ENCODE measurements at regions not wholly inside any gene's neighbourhood (a gene's known extent, or its start where the extent isn't known, plus 50 kb on each side); places are given as distances from the start of the nearest gene placed in this dataset.

DNA sequence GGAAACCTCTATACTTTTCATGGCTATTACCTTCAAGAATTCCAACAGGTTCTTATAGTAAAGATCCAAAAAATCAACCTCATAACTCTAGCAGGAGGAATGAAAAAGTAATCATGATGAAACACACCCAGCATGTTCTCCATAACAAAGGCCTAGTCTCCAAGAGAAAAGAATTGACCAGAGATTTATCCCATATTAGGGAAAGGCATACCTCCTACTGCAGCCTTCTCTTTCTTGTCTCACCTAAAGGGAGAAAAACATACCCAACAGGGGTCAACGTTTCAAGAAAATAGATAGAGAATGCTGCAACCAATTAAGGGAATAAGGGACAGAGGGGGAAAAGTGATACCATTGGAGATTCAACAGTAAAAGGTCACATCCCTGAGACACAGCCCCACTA lies 262.5 kb downstream of the FRK start:
- intact Hi-C loops (cut with micrococcal nuclease), result no loop called here
- CTCF ChIA-PET, result no interaction called here
- H3K36me3 ChIP-seq (ENCODE audit: control insufficient read depth in 2 of 2, extremely low read depth in 1 of 2, insufficient read depth in 2 of 2, low read length in 2 of 2), result no peaks in the 10 kb centered on the region
- no peaks in the 10 kb centered on the region for H3K79me2 ChIP-seq (ENCODE audit: control insufficient read depth, insufficient read depth, low read length)
- H3K4me2 ChIP-seq (ENCODE audit: insufficient read depth, low read length), result no peak overlapping the region
- no peaks in the 10 kb centered on the region for H3K9me1 ChIP-seq (replicated peaks; ENCODE audit: control insufficient read depth, extremely low read depth, insufficient read depth, low read length)
- FAIRE-seq (no peak), DNase-seq (ENCODE audit: low read depth, low spot score) (no peak)
- no peaks in the 10 kb centered on the region for H3K4me1 ChIP-seq (ENCODE audit: control insufficient read depth, extremely low read depth, insufficient read depth, low read length)
- no peaks in the 10 kb centered on the region for H4K20me1 ChIP-seq (replicated peaks; ENCODE audit: control insufficient read depth, extremely low read depth, insufficient read depth, low read length)
- no peaks in the 10 kb centered on the region for H3K27me3 ChIP-seq (ENCODE audit: control insufficient read depth in 2 of 2, insufficient read depth in 2 of 2, low read length in 2 of 2)
- H2AFZ ChIP-seq (ENCODE audit: low read depth, low read length), result no peak overlapping the region
- TF ChIP-seq POLR2A (IDR thresholded peaks at IDR 0.05; ENCODE audit: low read depth, low read length) (no peak), MYC (IDR thresholded peaks at IDR 0.05; ENCODE audit: low read depth, low read length) (no peak)
- TF ChIP-seq, protein P1, sequence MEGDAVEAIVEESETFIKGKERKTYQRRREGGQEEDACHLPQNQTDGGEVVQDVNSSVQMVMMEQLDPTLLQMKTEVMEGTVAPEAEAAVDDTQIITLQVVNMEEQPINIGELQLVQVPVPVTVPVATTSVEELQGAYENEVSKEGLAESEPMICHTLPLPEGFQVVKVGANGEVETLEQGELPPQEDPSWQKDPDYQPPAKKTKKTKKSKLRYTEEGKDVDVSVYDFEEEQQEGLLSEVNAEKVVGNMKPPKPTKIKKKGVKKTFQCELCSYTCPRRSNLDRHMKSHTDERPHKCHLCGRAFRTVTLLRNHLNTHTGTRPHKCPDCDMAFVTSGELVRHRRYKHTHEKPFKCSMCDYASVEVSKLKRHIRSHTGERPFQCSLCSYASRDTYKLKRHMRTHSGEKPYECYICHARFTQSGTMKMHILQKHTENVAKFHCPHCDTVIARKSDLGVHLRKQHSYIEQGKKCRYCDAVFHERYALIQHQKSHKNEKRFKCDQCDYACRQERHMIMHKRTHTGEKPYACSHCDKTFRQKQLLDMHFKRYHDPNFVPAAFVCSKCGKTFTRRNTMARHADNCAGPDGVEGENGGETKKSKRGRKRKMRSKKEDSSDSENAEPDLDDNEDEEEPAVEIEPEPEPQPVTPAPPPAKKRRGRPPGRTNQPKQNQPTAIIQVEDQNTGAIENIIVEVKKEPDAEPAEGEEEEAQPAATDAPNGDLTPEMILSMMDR (IDR thresholded peaks at IDR 0.05; ENCODE audit: extremely low read depth in 1 of 2, insufficient read depth in 1 of 2, low read depth in 1 of 2, low read length in 2 of 2), result no peak
- H3K9me3 ChIP-seq (replicated peaks; ENCODE audit: control insufficient read depth, insufficient read depth, low read length), result no peaks in the 10 kb centered on the region
- BruUV-seq (replicated peaks), result no TSS peak
- no peak overlapping the region for H3K9ac ChIP-seq (replicated peaks; ENCODE audit: extremely low read depth, insufficient read depth, low read length)
- POLR2A ChIA-PET, result no interaction called here
- dilution Hi-C loops (cut with MboI; ENCODE audit: extremely low pct_ligation_motif_present, low sequenced_read_pairs), result no loop called here
- no peak overlapping the region for H3K27ac ChIP-seq (ENCODE audit: insufficient read depth, low read depth, low read length)
- no peak overlapping the region for H3K4me3 ChIP-seq (replicated peaks in 1 of 3; ENCODE audit: insufficient read depth in 1 of 3, low read depth in 1 of 3, low read length in 3 of 3)

DNA sequence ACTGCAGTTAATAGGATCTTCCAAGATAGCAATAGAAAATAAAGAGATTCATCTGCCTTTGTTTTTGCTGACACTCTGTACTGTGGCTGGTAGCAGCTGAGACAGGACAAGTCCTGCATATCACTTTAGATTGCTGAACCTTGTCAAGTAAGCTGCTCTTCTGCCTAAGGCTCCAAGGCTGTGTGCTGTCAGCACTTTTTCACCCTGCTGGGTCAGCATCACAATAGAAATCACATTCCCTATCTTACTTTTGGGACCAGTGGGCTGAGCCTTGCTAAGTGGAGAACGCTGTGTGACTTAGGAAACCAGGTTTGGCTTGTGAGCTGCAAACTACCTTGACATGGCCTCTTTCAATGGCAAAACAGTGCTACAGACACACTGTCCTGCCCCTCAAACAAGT lies 263.9 kb downstream of the FRK start:
- no peaks in the 10 kb centered on the region for H3K36me3 ChIP-seq (ENCODE audit: control insufficient read depth in 2 of 2, extremely low read depth in 1 of 2, insufficient read depth in 2 of 2, low read length in 2 of 2)
- no peak overlapping the region for H3K27ac ChIP-seq (ENCODE audit: insufficient read depth, low read depth, low read length)
- ChIA-PET CTCF (no interaction called here), POLR2A (no interaction called here)
- H3K9me3 ChIP-seq (replicated peaks; ENCODE audit: control insufficient read depth, insufficient read depth, low read length), result no peaks in the 10 kb centered on the region
- FAIRE-seq (no peak), DNase-seq (ENCODE audit: low read depth, low spot score) (no peak)
- H3K9ac ChIP-seq (replicated peaks; ENCODE audit: extremely low read depth, insufficient read depth, low read length), result no peak overlapping the region
- no peaks in the 10 kb centered on the region for H3K79me2 ChIP-seq (ENCODE audit: control insufficient read depth, insufficient read depth, low read length)
- no peak overlapping the region for H2AFZ ChIP-seq (ENCODE audit: low read depth, low read length)
- no peak overlapping the region for H3K4me3 ChIP-seq (replicated peaks in 1 of 3; ENCODE audit: insufficient read depth in 1 of 3, low read depth in 1 of 3, low read length in 3 of 3)
- H3K4me2 ChIP-seq (ENCODE audit: insufficient read depth, low read length), result no peak overlapping the region
- H4K20me1 ChIP-seq (replicated peaks; ENCODE audit: control insufficient read depth, extremely low read depth, insufficient read depth, low read length), result no peaks in the 10 kb centered on the region
- no peaks in the 10 kb centered on the region for H3K27me3 ChIP-seq (ENCODE audit: control insufficient read depth in 2 of 2, insufficient read depth in 2 of 2, low read length in 2 of 2)
- intact Hi-C loops (cut with micrococcal nuclease) (no loop called here), dilution Hi-C loops (cut with MboI; ENCODE audit: extremely low pct_ligation_motif_present, low sequenced_read_pairs) (no loop called here)
- no TSS peak for BruUV-seq (replicated peaks)
- TF ChIP-seq FOS (IDR thresholded peaks at IDR 0.05; ENCODE audit: borderline replicate concordance, insufficient read depth, low read length), result no peak
- no peak for TF ChIP-seq POLR2A (IDR thresholded peaks at IDR 0.05; ENCODE audit: low read depth, low read length)
- TF ChIP-seq POLR2AphosphoS5 (IDR thresholded peaks at IDR 0.05; ENCODE audit: insufficient read depth, low read depth, low read length), result no peak
- TF ChIP-seq EZH2 (IDR thresholded peaks at IDR 0.05; ENCODE audit: borderline replicate concordance, low read depth, low read length, severe bottlenecking), result no peak
- no peak for TF ChIP-seq JUN (IDR thresholded peaks at IDR 0.05; ENCODE audit: borderline replicate concordance, insufficient read depth, insufficient read length, low read depth)
- TF ChIP-seq, protein P2, sequence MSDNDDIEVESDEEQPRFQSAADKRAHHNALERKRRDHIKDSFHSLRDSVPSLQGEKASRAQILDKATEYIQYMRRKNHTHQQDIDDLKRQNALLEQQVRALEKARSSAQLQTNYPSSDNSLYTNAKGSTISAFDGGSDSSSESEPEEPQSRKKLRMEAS (IDR thresholded peaks at IDR 0.05; ENCODE audit: insufficient read depth, insufficient read length), result no peak
- no peak for TF ChIP-seq MYC (IDR thresholded peaks at IDR 0.05; ENCODE audit: low read depth, low read length)
- TF ChIP-seq, protein P1 (IDR thresholded peaks at IDR 0.05; ENCODE audit: extremely low read depth in 1 of 2, insufficient read depth in 1 of 2, low read depth in 1 of 2, low read length in 2 of 2), result no peak
- no peak for TF ChIP-seq GATA2 (IDR thresholded peaks at IDR 0.05; ENCODE audit: insufficient read depth, insufficient read length, low read depth, low read length)
- H3K4me1 ChIP-seq (ENCODE audit: control insufficient read depth, extremely low read depth, insufficient read depth, low read length), result no peaks in the 10 kb centered on the region
- no peaks in the 10 kb centered on the region for H3K9me1 ChIP-seq (replicated peaks; ENCODE audit: control insufficient read depth, extremely low read depth, insufficient read depth, low read length)
